Astrocyte (in vitro differentiated cells and primary cell): ENCODE measurements at regions not wholly inside any gene's neighbourhood (a gene's known extent, or its start where the extent isn't known, plus 50 kb on each side); places are given as distances from the start of the nearest gene placed in this dataset.

Source experiments
- DNase-seq: peaks from one replicate; pipeline ENCODE4 v3.0.0-alpha.2; 2010; ENCODE audit warnings: low read depth
- FAIRE-seq: peaks from 2 replicates; lab custom pipeline; 2011; peaks lifted over from hg19 to GRCh38; lab: Jason Lieb, UNC
- H2AFZ ChIP-seq: 2 replicates; pipeline ENCODE4 v1.6.0; 2012; ENCODE audit warnings: low read depth, low read length, inconsistent platforms
- H3K27ac ChIP-seq: 2 replicates; pipeline ENCODE4 v1.5.1; 2011; ENCODE audit warnings: low read depth, low read length, inconsistent platforms
- H3K27me3 ChIP-seq: 2 replicates; pipeline ENCODE4 v1.6.0; 2011; ENCODE audit warnings: low read length, inconsistent platforms; ENCODE audit not compliant: insufficient read depth
- H3K36me3 ChIP-seq: 2 replicates; pipeline ENCODE4 v1.5.1; 2011; ENCODE audit warnings: low read length, inconsistent platforms; ENCODE audit not compliant: insufficient read depth
- H3K4me1 ChIP-seq: 2 replicates; pipeline ENCODE4 v1.5.1; 2011; ENCODE audit warnings: low read length, inconsistent platforms; ENCODE audit not compliant: insufficient read depth
- H3K4me2 ChIP-seq: 2 replicates; pipeline ENCODE4 v1.6.0; 2012; ENCODE audit warnings: low read length, inconsistent platforms
- H3K4me3 ChIP-seq: 2 replicates; pipeline ENCODE4 v1.5.1; 2011; ENCODE audit warnings: low read depth, mild to moderate bottlenecking, low read length, inconsistent platforms; ENCODE audit not compliant: insufficient read depth
- H3K79me2 ChIP-seq: 2 replicates; pipeline ENCODE4 v1.6.0; 2012; ENCODE audit warnings: mild to moderate bottlenecking, low read length, inconsistent platforms; ENCODE audit not compliant: insufficient read depth
- H3K9ac ChIP-seq: 2 replicates; pipeline ENCODE4 v1.6.0; 2012; ENCODE audit warnings: mild to moderate bottlenecking, low read length, inconsistent platforms
- H3K9me3 ChIP-seq: 2 replicates; pipeline ENCODE4 v1.5.1; 2012; ENCODE audit warnings: low read depth, mild to moderate bottlenecking, low read length, inconsistent platforms; ENCODE audit not compliant: insufficient read depth
- H4K20me1 ChIP-seq: 2 replicates; pipeline ENCODE4 v1.6.0; 2012; ENCODE audit warnings: low read length, inconsistent platforms; ENCODE audit not compliant: insufficient read depth
- H3K27ac Mint-ChIP-seq: one replicate; pipeline ENCODE4 v1.8.0; 2021; ENCODE audit warnings: mild to moderate bottlenecking, mixed read lengths; ENCODE audit not compliant: unreplicated experiment
- H3K27me3 Mint-ChIP-seq: one replicate; pipeline ENCODE4 v1.8.0; 2021; ENCODE audit warnings: low read depth, mixed read lengths; ENCODE audit not compliant: unreplicated experiment
- H3K36me3 Mint-ChIP-seq: one replicate; pipeline ENCODE4 v1.8.0; 2021; ENCODE audit warnings: low read depth, mixed read lengths; ENCODE audit not compliant: unreplicated experiment
- H3K4me1 Mint-ChIP-seq: one replicate; pipeline ENCODE4 v1.8.0; 2021; ENCODE audit warnings: low read depth, mixed read lengths; ENCODE audit not compliant: unreplicated experiment
- H3K4me3 Mint-ChIP-seq: one replicate; pipeline ENCODE4 v1.8.0; 2021; ENCODE audit warnings: mild to moderate bottlenecking, moderate library complexity, mixed read lengths; ENCODE audit not compliant: unreplicated experiment
- H3K9me3 Mint-ChIP-seq: one replicate; pipeline ENCODE4 v1.8.0; 2021; ENCODE audit warnings: mild to moderate bottlenecking, mixed read lengths; ENCODE audit not compliant: unreplicated experiment
- CTCF ChIP-seq: IDR thresholded peaks from 2 replicates; pipeline ENCODE4 v1.5.1; 2011; ENCODE audit warnings: low read depth, mild to moderate bottlenecking, inconsistent platforms, low read length, moderate library complexity; ENCODE audit not compliant: insufficient read depth
- EZH2 ChIP-seq: IDR thresholded peaks from 2 replicates; pipeline ENCODE4 v1.6.1; 2012; ENCODE audit warnings: mild to moderate bottlenecking, low read length, inconsistent platforms; ENCODE audit not compliant: insufficient read depth

GRCh38 chrX:39672405-39672804 is 425.4 kb downstream of the BCOR start:
- Histone ChIP-seq H3K36me3 (no peaks in the 10 kb centered on the region), H3K4me3 (no peak overlapping the region), H3K27me3 (no peaks in the 10 kb centered on the region), H4K20me1 (no peaks in the 10 kb centered on the region), H3K4me1 (no peaks in the 10 kb centered on the region), H3K27ac (no peak overlapping the region), H3K4me2 (no peak overlapping the region), H2AFZ (no peak overlapping the region), H3K9me3 (no peaks in the 10 kb centered on the region), H3K9ac (no peak overlapping the region), H3K79me2 (no peaks in the 10 kb centered on the region)
- Mint-ChIP-seq H3K27me3 (peaks cover 18% of the 10 kb centered on the region), H3K4me3 (no peak overlapping the region), H3K4me1 (peaks cover 2% of the 10 kb centered on the region), H3K36me3 (no peaks in the 10 kb centered on the region), H3K9me3 (no peaks in the 10 kb centered on the region), H3K27ac (no peak overlapping the region)
- DNase-seq (no peak), FAIRE-seq (peak; percentile 85)
- TF ChIP-seq EZH2 (no peak), CTCF (no peak)

- no peaks in the 10 kb centered on the region for H3K4me1 ChIP-seq
These were observed 423.1 kb downstream of the BCOR start for GRCh38 chrX:39674490-39675161.

GRCh38 chrX:39675162-39675553 is 422.6 kb downstream of the BCOR start:
- no peaks in the 10 kb centered on the region for H3K9me3 Mint-ChIP-seq
- Histone ChIP-seq H3K4me3 (no peak overlapping the region), H3K27ac (no peak overlapping the region), H3K4me2 (no peak overlapping the region), H3K4me1 (no peaks in the 10 kb centered on the region), H3K9me3 (no peaks in the 10 kb centered on the region), H3K9ac (no peak overlapping the region), H3K79me2 (no peaks in the 10 kb centered on the region), H2AFZ (no peak overlapping the region), H3K36me3 (no peaks in the 10 kb centered on the region), H3K27me3 (no peaks in the 10 kb centered on the region), H4K20me1 (no peaks in the 10 kb centered on the region)
- no peak for FAIRE-seq
- no peaks in the 10 kb centered on the region for H3K36me3 Mint-ChIP-seq
- no peak overlapping the region for H3K27ac Mint-ChIP-seq
- no peak for TF ChIP-seq EZH2
- H3K4me1 Mint-ChIP-seq = peaks cover 2% of the 10 kb centered on the region
- no peak overlapping the region for H3K4me3 Mint-ChIP-seq
- DNase-seq = no peak
- H3K27me3 Mint-ChIP-seq = peaks cover 11% of the 10 kb centered on the region

More at GRCh38 chrX:39674490-39675161, 423.1 kb downstream of the BCOR start:
- Histone ChIP-seq H2AFZ (no peak overlapping the region), H3K27me3 (no peaks in the 10 kb centered on the region), H3K4me3 (no peak overlapping the region), H3K4me2 (no peak overlapping the region), H3K36me3 (no peaks in the 10 kb centered on the region), H3K9me3 (no peaks in the 10 kb centered on the region), H3K9ac (no peak overlapping the region), H4K20me1 (no peaks in the 10 kb centered on the region), H3K27ac (no peak overlapping the region), H3K79me2 (no peaks in the 10 kb centered on the region)
- DNase-seq = no peak
- Mint-ChIP-seq H3K4me1 (peaks cover 2% of the 10 kb centered on the region), H3K9me3 (no peaks in the 10 kb centered on the region), H3K36me3 (no peaks in the 10 kb centered on the region), H3K4me3 (no peak overlapping the region), H3K27me3 (peaks cover 15% of the 10 kb centered on the region), H3K27ac (no peak overlapping the region)
- no peak for TF ChIP-seq EZH2
- FAIRE-seq = no peak
